Subcutaneous abdominal adipose tissue (tissue), 5 donors: ENCODE measurements at regions not wholly inside any gene's neighbourhood (a gene's known extent, or its start where the extent isn't known, plus 50 kb on each side); places are given as distances from the start of the nearest gene placed in this dataset.

Source experiments
- H3K27ac ChIP-seq: one replicate; pipeline ENCODE4 v1.7.0; 2013; ENCODE audit warnings: low read depth, mild to moderate bottlenecking, inconsistent platforms, low read length, moderate library complexity
- H3K27me3 ChIP-seq, 5 donors: one replicate each; pipeline ENCODE4 v1.7.0; 2013; ENCODE audit warnings: low read length in 5 of 5, inconsistent platforms in 1 of 5; ENCODE audit not compliant: control insufficient read depth in 5 of 5, insufficient read depth in 4 of 5
- H3K36me3 ChIP-seq, 5 donors: one replicate each; pipeline ENCODE4 v1.7.0; 2013; ENCODE audit warnings: low read length in 5 of 5; ENCODE audit not compliant: control insufficient read depth in 5 of 5, insufficient read depth in 5 of 5
- H3K4me1 ChIP-seq, 5 donors: one replicate each; pipeline ENCODE4 v1.7.0; 2013; ENCODE audit warnings: low read length in 5 of 5, mild to moderate bottlenecking in 3 of 5, moderate library complexity in 1 of 5; ENCODE audit not compliant: control insufficient read depth in 5 of 5, insufficient read depth in 5 of 5
- H3K4me3 ChIP-seq, 5 donors: one replicate each; pipeline ENCODE4 v1.7.0; 2013; ENCODE audit warnings: low read length in 5 of 5, low read depth in 1 of 5
- H3K9ac ChIP-seq, 5 donors: one replicate each; pipeline ENCODE4 v1.7.0; 2013; ENCODE audit warnings: low read length in 5 of 5, mild to moderate bottlenecking in 4 of 5, moderate library complexity in 3 of 5
- H3K9me3 ChIP-seq, 5 donors: one replicate each; pipeline ENCODE4 v1.7.0; 2013; ENCODE audit warnings: low read length in 5 of 5; ENCODE audit not compliant: control insufficient read depth in 5 of 5
- donor health status: healthy.
- donor health status: healthy.
- donor health status: healthy.
- donor health status: healthy.
- donor health status: healthy.

GRCh38 chr2:199684832-199685231 is 166.2 kb downstream of the FTCDNL1 start:
- Histone ChIP-seq H3K36me3 (no peaks in the 10 kb centered on the region), H3K4me3 (no peak overlapping the region), H3K9me3 (no peaks in the 10 kb centered on the region), H3K27ac (no peak overlapping the region), H3K27me3 (no peaks in the 10 kb centered on the region), H3K9ac (no peak overlapping the region), H3K4me1 (no peaks in the 10 kb centered on the region)

GRCh38 chr2:199684168-199684567 is 166.8 kb downstream of the FTCDNL1 start:
- no peaks in the 10 kb centered on the region for H3K36me3 ChIP-seq
- no peak overlapping the region for H3K4me3 ChIP-seq
- no peaks in the 10 kb centered on the region for H3K27me3 ChIP-seq

GRCh38 chr2:199682001-199682400 is 169.0 kb downstream of the FTCDNL1 start:
- no peaks in the 10 kb centered on the region for H3K9me3 ChIP-seq
- H3K9ac ChIP-seq, result no peak overlapping the region
- H3K27ac ChIP-seq, result no peak overlapping the region
- no peaks in the 10 kb centered on the region for H3K27me3 ChIP-seq
- no peaks in the 10 kb centered on the region for H3K4me1 ChIP-seq
- no peaks in the 10 kb centered on the region for H3K36me3 ChIP-seq
- no peak overlapping the region for H3K4me3 ChIP-seq

More at GRCh38 chr2:199684168-199684567, 166.8 kb downstream of the FTCDNL1 start:
- Histone ChIP-seq H3K9me3 (no peaks in the 10 kb centered on the region), H3K27ac (no peak overlapping the region), H3K9ac (no peak overlapping the region), H3K4me1 (no peaks in the 10 kb centered on the region)

GRCh38 chr2:199680482-199680881 is 170.5 kb downstream of the FTCDNL1 start:
- no peaks in the 10 kb centered on the region for H3K27me3 ChIP-seq
- no peaks in the 10 kb centered on the region for H3K36me3 ChIP-seq
- no peak overlapping the region for H3K27ac ChIP-seq
- no peaks in the 10 kb centered on the region for H3K4me1 ChIP-seq
- H3K9me3 ChIP-seq, result no peaks in the 10 kb centered on the region
- no peak overlapping the region for H3K9ac ChIP-seq
- H3K4me3 ChIP-seq, result no peak overlapping the region

- H3K27ac ChIP-seq, result no peak overlapping the region
- no peaks in the 10 kb centered on the region for H3K4me1 ChIP-seq
- H3K9ac ChIP-seq, result no peak overlapping the region
- no peaks in the 10 kb centered on the region for H3K9me3 ChIP-seq
- no peak overlapping the region for H3K4me3 ChIP-seq
- no peaks in the 10 kb centered on the region for H3K27me3 ChIP-seq
- no peaks in the 10 kb centered on the region for H3K36me3 ChIP-seq
Observed at GRCh38 chr2:199679883-199680282, 171.1 kb downstream of the FTCDNL1 start.

- H3K4me3 ChIP-seq, result no peak overlapping the region
- no peaks in the 10 kb centered on the region for H3K4me1 ChIP-seq
- no peaks in the 10 kb centered on the region for H3K27me3 ChIP-seq
- H3K9me3 ChIP-seq, result no peaks in the 10 kb centered on the region
- no peaks in the 10 kb centered on the region for H3K36me3 ChIP-seq
- H3K27ac ChIP-seq, result no peak overlapping the region
- no peak overlapping the region for H3K9ac ChIP-seq
Observed at GRCh38 chr2:199677881-199678280, 173.1 kb downstream of the FTCDNL1 start.

GRCh38 chr2:199668645-199669044 is 182.3 kb downstream of the FTCDNL1 start:
- no peak overlapping the region for H3K4me3 ChIP-seq
- H3K27ac ChIP-seq, result no peak overlapping the region
- no peak overlapping the region for H3K9ac ChIP-seq
- H3K9me3 ChIP-seq, result no peaks in the 10 kb centered on the region
- no peaks in the 10 kb centered on the region for H3K27me3 ChIP-seq
- H3K36me3 ChIP-seq, result no peaks in the 10 kb centered on the region
- no peaks in the 10 kb centered on the region for H3K4me1 ChIP-seq

GRCh38 chr2:199663157-199663556 is 187.8 kb downstream of the FTCDNL1 start:
- Histone ChIP-seq H3K9ac (no peak overlapping the region), H3K4me3 (no peak overlapping the region), H3K36me3 (no peaks in the 10 kb centered on the region), H3K4me1 (peaks cover 0 to 5% (median 4%) of the 10 kb centered on the region in 5 donors), H3K9me3 (no peaks in the 10 kb centered on the region), H3K27ac (no peak overlapping the region), H3K27me3 (no peaks in the 10 kb centered on the region)

- no peaks in the 10 kb centered on the region for H3K27me3 ChIP-seq
- H3K36me3 ChIP-seq, result no peaks in the 10 kb centered on the region
- H3K27ac ChIP-seq, result no peak overlapping the region
Observed at GRCh38 chr2:199662255-199662654, 188.7 kb downstream of the FTCDNL1 start.

GRCh38 chr2:199660167-199660566 is 190.8 kb downstream of the FTCDNL1 start:
- no peaks in the 10 kb centered on the region for H3K9me3 ChIP-seq
- no peak overlapping the region for H3K4me3 ChIP-seq
- no peak overlapping the region for H3K27ac ChIP-seq
- peaks cover 0 to 5% (median 4%) of the 10 kb centered on the region in 5 donors for H3K4me1 ChIP-seq
- H3K9ac ChIP-seq, result no peak overlapping the region
- H3K27me3 ChIP-seq, result no peaks in the 10 kb centered on the region
- no peaks in the 10 kb centered on the region for H3K36me3 ChIP-seq

More at GRCh38 chr2:199662255-199662654, 188.7 kb downstream of the FTCDNL1 start:
- Histone ChIP-seq H3K4me3 (no peak overlapping the region), H3K4me1 (peaks cover 0 to 5% (median 4%) of the 10 kb centered on the region in 5 donors), H3K9ac (no peak overlapping the region), H3K9me3 (no peaks in the 10 kb centered on the region)

GRCh38 chr2:199659207-199659606 is 191.8 kb downstream of the FTCDNL1 start:
- Histone ChIP-seq H3K9ac (peak overlapping the region in 3 of 5 donors; percentile 58 to 62 (median 60)), H3K36me3 (no peaks in the 10 kb centered on the region), H3K4me3 (peak overlapping the region; percentile 53 to 66 (median 58)), H3K9me3 (no peaks in the 10 kb centered on the region), H3K27ac (no peak overlapping the region), H3K27me3 (no peaks in the 10 kb centered on the region), H3K4me1 (peaks cover 0 to 5% (median 4%) of the 10 kb centered on the region in 5 donors)
